Upper lobe of left lung (tissue), 4 donors: ENCODE measurements at regions not wholly inside any gene's neighbourhood (a gene's known extent, or its start where the extent isn't known, plus 50 kb on each side); places are given as distances from the start of the nearest gene placed in this dataset.

ENCODE experiments used
- CTCF ChIP-seq, 6 experiments: fragments of 450-650 bp in 4 of 6; fragments of 200-600 bp in 2 of 6; sonication (generic) in 2 of 6; IDR thresholded peaks; one replicate each; pipeline ENCODE4 v1.5.1; 2016 to 2019; ENCODE audit warnings: antibody characterized with exemption in 6 of 6
- EP300 ChIP-seq, 4 donors: sonication (generic); formaldehyde crosslinking; IDR thresholded peaks; one replicate each; pipeline ENCODE4 v1.5.1; 2017; ENCODE audit warnings: antibody characterized with exemption in 4 of 4, control low read depth in 2 of 4
- POLR2A ChIP-seq, 4 donors: fragments of 450-650 bp; IDR thresholded peaks; one replicate each; pipeline ENCODE4 v1.5.1; 2016 to 2017; ENCODE audit warnings: antibody characterized with exemption in 4 of 4, mild to moderate bottlenecking in 2 of 4
- POLR2AphosphoS5 ChIP-seq, 2 donors: sonication (generic); formaldehyde crosslinking; IDR thresholded peaks; one replicate each; pipeline ENCODE4 v1.5.1; 2017; ENCODE audit warnings: antibody characterized with exemption in 2 of 2

GRCh38 chr19:28966737-28967399 lies 246.1 kb downstream of the UQCRFS1 start:
- TF ChIP-seq POLR2AphosphoS5 (IDR thresholded peaks at IDR 0.05) (no peak), EP300 (IDR thresholded peaks at IDR 0.05) (no peak), CTCF (IDR thresholded peaks at IDR 0.05) (no peak), POLR2A (IDR thresholded peaks at IDR 0.05) (no peak)
